HG03432 (cell line): ENCODE measurements at regions not wholly inside any gene's neighbourhood (a gene's known extent, or its start where the extent isn't known, plus 50 kb on each side); places are given as distances from the start of the nearest gene placed in this dataset.

ENCODE experiments used
- ATAC-seq: cut with Tn5 transposase; IDR thresholded peaks from one replicate; pipeline ENCODE4 v1.9.1; 2021; ENCODE audit warnings: mild to moderate bottlenecking, moderate library complexity; ENCODE audit not compliant: unreplicated experiment

- ATAC-seq: no peak
These were observed 64.2 kb downstream of the RBM43 start for GRCh38 chr2:151197184-151198108.

- no peak for ATAC-seq
These were observed 68.1 kb downstream of the RBM43 start for GRCh38 chr2:151193576-151193975.

- no peak for ATAC-seq
These were observed 69.0 kb downstream of the RBM43 start for GRCh38 chr2:151192681-151193080.

- ATAC-seq: no peak
These were observed 70.7 kb downstream of the RBM43 start for GRCh38 chr2:151191001-151191400.

GRCh38 chr2:151189125-151189524 is 72.5 kb downstream of the RBM43 start:
- no peak for ATAC-seq

- no peak for ATAC-seq
These were observed 75.7 kb downstream of the RBM43 start for GRCh38 chr2:151186011-151186410.

GRCh38 chr2:151182899-151183809 is 78.5 kb downstream of the RBM43 start:
- ATAC-seq: no peak

- no peak for ATAC-seq
These were observed 79.3 kb downstream of the RBM43 start for GRCh38 chr2:151182396-151182795.

GRCh38 chr2:151181524-151181923 is 80.1 kb downstream of the RBM43 start:
- ATAC-seq: no peak

- ATAC-seq: no peak
These were observed 81.5 kb downstream of the RBM43 start for GRCh38 chr2:151180123-151180522.

GRCh38 chr2:151178207-151178606 is 83.5 kb downstream of the RBM43 start:
- no peak for ATAC-seq

- ATAC-seq: no peak
These were observed 83.9 kb downstream of the RBM43 start for GRCh38 chr2:151177756-151178155.

- no peak for ATAC-seq
These were observed 85.0 kb downstream of the RBM43 start for GRCh38 chr2:151176661-151177060.

GRCh38 chr2:151175864-151176263 is 85.8 kb downstream of the RBM43 start:
- no peak for ATAC-seq

- ATAC-seq: no peak
These were observed 87.5 kb downstream of the RBM43 start for GRCh38 chr2:151174127-151174526.

- no peak for ATAC-seq
These were observed 90.5 kb downstream of the RBM43 start for GRCh38 chr2:151171186-151171585.

GRCh38 chr2:151166410-151166809 is 95.3 kb downstream of the RBM43 start:
- no peak for ATAC-seq

GRCh38 chr2:151165105-151165684 is 96.5 kb downstream of the RBM43 start:
- ATAC-seq: no peak

- no peak for ATAC-seq
These were observed 99.7 kb downstream of the RBM43 start for GRCh38 chr2:151161821-151162551.

GRCh38 chr2:151159109-151159662 is 102.5 kb downstream of the RBM43 start:
- no peak for ATAC-seq
